Thoracic aorta (tissue), 2 donors: ENCODE measurements at regions not wholly inside any gene's neighbourhood (a gene's known extent, or its start where the extent isn't known, plus 50 kb on each side); places are given as distances from the start of the nearest gene placed in this dataset.

Source experiments
- ATAC-seq: fragments of 150-250 bp; one replicate; pipeline ENCODE4 v1.8.0; 2017; ENCODE audit warnings: low read depth; ENCODE audit not compliant: insufficient number of reproducible peaks, low FRiP score
- DNase-seq: peaks from one replicate; pipeline ENCODE4 v3.0.0-alpha.2; 2020; ENCODE audit warnings: low spot score
- H3K27ac ChIP-seq, 2 donors: fragments of 200-600 bp; sonication (generic); 1 replicate in 1 of 2; 2 replicates in 1 of 2; pipeline ENCODE4 v1.5.1; 2016; ENCODE audit warnings: mild to moderate bottlenecking in 2 of 2, moderate library complexity in 2 of 2
- H3K27me3 ChIP-seq: fragments of 200-600 bp; sonication (generic); replicated peaks from 2 replicates; pipeline ENCODE4 v1.6.0; 2016; ENCODE audit warnings: mild to moderate bottlenecking; ENCODE audit not compliant: insufficient read depth
- H3K36me3 ChIP-seq: fragments of 200-600 bp; sonication (generic); one replicate; pipeline ENCODE4 v1.5.1; 2016
- H3K4me1 ChIP-seq, 2 donors: fragments of 200-600 bp; sonication (generic); 1 replicate in 1 of 2; 2 replicates in 1 of 2; pipeline versions ENCODE4 v1.5.1 to v1.6.0; 2016; ENCODE audit warnings: low read depth in 2 of 2, mild to moderate bottlenecking in 1 of 2; ENCODE audit not compliant: control insufficient read depth in 1 of 2
- H3K4me3 ChIP-seq: fragments of 200-600 bp; sonication (generic); 2 replicates; pipeline ENCODE4 v1.5.1; 2016; ENCODE audit warnings: mild to moderate bottlenecking
- H3K9me3 ChIP-seq: fragments of 200-600 bp; sonication (generic); 2 replicates; pipeline ENCODE4 v1.5.1; 2016
- CTCF ChIP-seq: fragments of 200-600 bp; sonication (generic); IDR thresholded peaks from one replicate; pipeline ENCODE4 v1.5.1; 2019; ENCODE audit warnings: antibody characterized with exemption

- no peak for DNase-seq
- Histone ChIP-seq H3K27ac (no peak overlapping the region), H3K9me3 (no peaks in the 10 kb centered on the region), H3K36me3 (no peaks in the 10 kb centered on the region), H3K4me1 (no peaks in the 10 kb centered on the region), H3K27me3 (no peaks in the 10 kb centered on the region), H3K4me3 (no peak overlapping the region)
- no peak for ATAC-seq
- no peak for TF ChIP-seq CTCF
Observed at GRCh38 chr13:34039678-34040077, 221.7 kb downstream of the RFC3 start.

DNA sequence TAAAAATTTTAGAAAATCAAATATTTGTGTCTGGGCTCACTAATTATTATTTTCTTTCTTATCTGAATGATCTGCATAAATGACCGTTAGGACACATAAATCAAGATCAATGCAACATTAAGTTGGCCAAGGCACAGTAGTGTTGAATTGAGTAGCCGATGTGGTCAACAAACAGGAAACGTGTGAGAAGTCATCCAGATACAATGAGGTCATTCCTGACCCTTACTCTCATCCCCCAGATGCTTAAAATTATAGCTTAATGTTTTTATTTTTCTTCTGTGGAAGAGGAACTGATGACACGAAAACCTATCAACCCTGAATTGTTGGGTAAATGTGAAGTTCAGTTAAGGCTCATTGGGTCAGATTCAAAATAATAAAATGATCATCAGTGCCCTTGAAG is 222.9 kb downstream of the RFC3 start:
- no peak for ATAC-seq
- H3K27ac ChIP-seq, result no peak overlapping the region
- DNase-seq, result no peak
- H3K36me3 ChIP-seq, result no peaks in the 10 kb centered on the region
- no peak overlapping the region for H3K4me3 ChIP-seq
- H3K27me3 ChIP-seq, result no peaks in the 10 kb centered on the region
- H3K4me1 ChIP-seq, result no peaks in the 10 kb centered on the region
- TF ChIP-seq CTCF, result no peak
- H3K9me3 ChIP-seq, result no peaks in the 10 kb centered on the region

DNA sequence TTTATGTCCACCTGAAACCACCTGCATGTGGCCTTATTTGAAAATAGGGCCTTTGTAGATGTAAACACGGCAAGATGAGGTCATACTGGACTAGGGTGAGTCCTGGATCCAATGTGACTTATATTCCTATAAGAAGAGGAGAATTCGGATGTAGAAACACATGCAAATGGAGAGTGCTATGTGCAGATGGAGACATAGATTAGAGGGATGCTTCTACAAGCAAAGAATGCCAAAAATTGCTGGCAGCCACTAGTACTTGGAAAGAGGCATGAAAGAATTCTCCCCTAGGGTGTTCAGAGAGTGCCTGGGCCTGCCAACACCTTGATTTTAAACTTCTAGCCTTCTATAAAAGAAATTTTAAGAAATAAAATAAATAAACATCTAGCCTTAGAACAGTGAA is 226.1 kb downstream of the RFC3 start:
- Histone ChIP-seq H3K27ac (no peak overlapping the region), H3K36me3 (no peaks in the 10 kb centered on the region), H3K4me3 (no peak overlapping the region), H3K27me3 (no peaks in the 10 kb centered on the region), H3K9me3 (no peaks in the 10 kb centered on the region), H3K4me1 (no peaks in the 10 kb centered on the region)
- no peak for ATAC-seq
- no peak for TF ChIP-seq CTCF
- no peak for DNase-seq

DNA sequence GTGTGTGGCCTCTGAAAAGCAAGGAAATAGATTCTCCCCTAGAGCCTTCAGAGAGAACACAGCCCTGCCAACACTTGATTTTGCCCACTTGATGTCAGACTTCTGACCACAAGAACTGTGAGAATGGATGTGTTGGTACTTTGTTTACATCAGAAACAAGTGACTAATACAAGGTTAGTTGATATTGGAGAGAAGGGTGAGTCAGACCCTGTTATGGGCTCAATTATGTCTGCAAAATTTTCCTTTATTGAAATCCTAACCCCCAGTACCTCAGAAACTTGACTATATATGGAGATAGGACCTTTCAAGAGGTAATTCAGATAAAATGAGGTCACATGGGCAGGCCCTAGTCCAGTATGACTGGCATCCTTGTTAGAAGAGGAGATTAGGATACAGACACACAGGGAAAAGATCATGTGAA is 226.7 kb downstream of the RFC3 start:
- no peak for DNase-seq
- H3K27me3 ChIP-seq, result no peaks in the 10 kb centered on the region
- no peaks in the 10 kb centered on the region for H3K4me1 ChIP-seq

DNA sequence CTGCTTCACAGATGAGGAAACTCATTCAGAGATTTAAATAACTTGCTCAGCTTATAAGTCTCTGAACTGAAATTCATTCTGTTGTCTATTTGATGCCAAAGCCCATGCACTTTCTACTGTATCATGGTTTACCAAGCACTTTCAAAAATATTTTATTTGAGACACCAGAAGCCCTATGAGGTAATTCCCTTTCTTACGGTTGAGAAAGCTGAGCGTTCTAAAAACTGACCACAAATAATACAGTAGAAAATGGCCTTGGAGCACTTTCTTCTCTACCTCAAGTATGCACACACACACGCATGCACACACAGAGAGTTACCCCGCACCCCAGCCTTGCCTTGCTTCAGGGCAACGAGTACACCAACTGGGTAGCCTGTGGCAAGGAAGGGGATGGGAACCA is 228.5 kb downstream of the RFC3 start:
- no peak for TF ChIP-seq CTCF
- ATAC-seq (no peak), DNase-seq (no peak)
- no peaks in the 10 kb centered on the region for H3K4me1 ChIP-seq
- no peak overlapping the region for H3K27ac ChIP-seq
- no peaks in the 10 kb centered on the region for H3K27me3 ChIP-seq
- no peak overlapping the region for H3K4me3 ChIP-seq
- no peaks in the 10 kb centered on the region for H3K36me3 ChIP-seq
- H3K9me3 ChIP-seq, result no peaks in the 10 kb centered on the region

More for the DNA sequence above, 226.7 kb downstream of the RFC3 start:
- no peaks in the 10 kb centered on the region for H3K9me3 ChIP-seq
- ATAC-seq, result no peak
- no peak overlapping the region for H3K27ac ChIP-seq
- TF ChIP-seq CTCF, result no peak
- H3K36me3 ChIP-seq, result no peaks in the 10 kb centered on the region
- H3K4me3 ChIP-seq, result no peak overlapping the region
